Liver (tissue), 7 donors: ENCODE measurements at regions not wholly inside any gene's neighbourhood (a gene's known extent, or its start where the extent isn't known, plus 50 kb on each side); places are given as distances from the start of the nearest gene placed in this dataset.
"Not testable (repeated sequence)": the region's sequence is repeated elsewhere in the genome, so short reads cannot be mapped to it uniquely, and the experiment has no call there.

Source experiments
- DNase-seq: peaks from one replicate; pipeline ENCODE4 v3.0.0-alpha.2; 2017; ENCODE audit warnings: low spot score
- H3K27ac ChIP-seq, 2 donors: one replicate each; pipeline ENCODE4 v1.7.0; 2013; ENCODE audit warnings: inconsistent platforms in 2 of 2, low read length in 2 of 2, control low read depth in 1 of 2, low read depth in 1 of 2, mild to moderate bottlenecking in 1 of 2
- H3K27me3 ChIP-seq, 4 donors: one replicate each; pipeline versions ENCODE4 v1.6.1 to v1.7.0; 2013; ENCODE audit warnings: low read length in 3 of 4, inconsistent platforms in 1 of 4, mild to moderate bottlenecking in 1 of 4, moderate library complexity in 1 of 4; ENCODE audit not compliant: control insufficient read depth in 4 of 4, insufficient read depth in 4 of 4
- H3K36me3 ChIP-seq, 4 donors: one replicate each; pipeline versions ENCODE4 v1.6.1 to v1.7.0; 2013; ENCODE audit warnings: low read length in 3 of 4, mild to moderate bottlenecking in 3 of 4, low read depth in 1 of 4, moderate library complexity in 1 of 4; ENCODE audit not compliant: control insufficient read depth in 4 of 4, insufficient read depth in 3 of 4
- H3K4me1 ChIP-seq, 4 donors: one replicate each; pipeline versions ENCODE4 v1.6.1 to v1.7.0; 2013; ENCODE audit warnings: low read length in 3 of 4, mild to moderate bottlenecking in 3 of 4, moderate library complexity in 1 of 4; ENCODE audit not compliant: control insufficient read depth in 4 of 4, insufficient read depth in 4 of 4
- H3K4me3 ChIP-seq, 3 donors: one replicate each; pipeline versions ENCODE4 v1.6.1 to v1.7.0; 2013; ENCODE audit warnings: low read length in 3 of 3, control low read depth in 1 of 3, low read depth in 1 of 3, mild to moderate bottlenecking in 1 of 3
- H3K9ac ChIP-seq, 2 donors: one replicate each; pipeline ENCODE4 v1.7.0; 2013; ENCODE audit warnings: low read length in 2 of 2, mild to moderate bottlenecking in 2 of 2, moderate library complexity in 2 of 2, control low read depth in 1 of 2, low read depth in 1 of 2
- H3K9me3 ChIP-seq, 4 donors: one replicate each; pipeline versions ENCODE4 v1.6.1 to v1.7.0; 2013; ENCODE audit warnings: low read length in 3 of 4; ENCODE audit not compliant: control insufficient read depth in 4 of 4
- EGR1 ChIP-seq, 2 donors: IDR thresholded peaks; 2 replicates each; pipeline ENCODE4 v1.6.1; 2016 to 2018; ENCODE audit warnings: antibody characterized with exemption in 2 of 2, low read depth in 2 of 2
- FOXA1 ChIP-seq: IDR thresholded peaks from 2 replicates; pipeline ENCODE4 v1.6.1; 2016; ENCODE audit warnings: antibody characterized with exemption
- FOXA2 ChIP-seq: IDR thresholded peaks from 2 replicates; pipeline ENCODE4 v1.6.1; 2016; ENCODE audit warnings: antibody characterized with exemption
- HNF4A ChIP-seq, 2 donors: conservative IDR thresholded peaks; 2 replicates each; pipeline ENCODE4 v1.6.1; 2016; ENCODE audit warnings: antibody characterized with exemption in 2 of 2, mild to moderate bottlenecking in 2 of 2
- HNF4G ChIP-seq: IDR thresholded peaks from 2 replicates; pipeline ENCODE4 v1.6.1; 2016; ENCODE audit warnings: antibody characterized with exemption
- JUND ChIP-seq, 2 donors: IDR thresholded peaks; 2 replicates each; pipeline ENCODE4 v1.6.1; 2016; ENCODE audit warnings: antibody characterized with exemption in 2 of 2
- MAX ChIP-seq: IDR thresholded peaks from 2 replicates; pipeline ENCODE4 v1.6.1; 2016; ENCODE audit warnings: antibody characterized with exemption
- NR2F2 ChIP-seq: IDR thresholded peaks from 2 replicates; pipeline ENCODE4 v1.6.1; 2016; ENCODE audit warnings: antibody characterized with exemption
- RAD21 ChIP-seq, 2 donors: IDR thresholded peaks; 2 replicates each; pipeline ENCODE4 v1.6.1; 2016; ENCODE audit warnings: antibody characterized with exemption in 2 of 2, mild to moderate bottlenecking in 2 of 2
- REST ChIP-seq: IDR thresholded peaks from 2 replicates; pipeline ENCODE4 v1.6.1; 2016; ENCODE audit warnings: antibody characterized with exemption, mild to moderate bottlenecking
- RXRA ChIP-seq, 2 donors: IDR thresholded peaks; 2 replicates each; pipeline ENCODE4 v1.6.1; 2017 to 2018; ENCODE audit warnings: antibody characterized with exemption in 2 of 2, mild to moderate bottlenecking in 1 of 2
- TAF1 ChIP-seq: conservative IDR thresholded peaks from 2 replicates; pipeline ENCODE4 v1.6.1; 2016; ENCODE audit warnings: antibody characterized with exemption, mild to moderate bottlenecking
- YY1 ChIP-seq: IDR thresholded peaks from 2 replicates; pipeline ENCODE4 v1.6.1; 2016; ENCODE audit warnings: antibody characterized with exemption, mild to moderate bottlenecking
- ZBTB33 ChIP-seq: IDR thresholded peaks from 2 replicates; pipeline ENCODE4 v1.6.1; 2016; ENCODE audit warnings: antibody characterized with exemption
- WGBS: extraction: QIAGEN DNeasy Blood & Tissue Kit; methylation state at CpG from one replicate; pipeline ENCODE4 v1.1.7; 2013; 5-methylcytosine and 5-hydroxymethylcytosine counted together
- donor health status: healthy.
- donor health status: healthy.
- donor health status: healthy.
- donor health status: healthy.

GRCh38 chr15:31223478-31224350 is 102.9 kb upstream of the KLF13 start (continued):
- TF ChIP-seq REST (no peak), RAD21 (IDR thresholded peaks at IDR 0.05) (no peak), JUND (IDR thresholded peaks at IDR 0.05) (no peak), MAX (no peak), YY1 (no peak), ZBTB33 (no peak)

GRCh38 chr15:31224661-31225060 is 102.0 kb upstream of the KLF13 start:
- 77% methylated on average over 4 of the region's 4 CpGs for WGBS
- not testable (repeated sequence) for H3K27me3 ChIP-seq, H3K9me3 ChIP-seq, H3K9ac ChIP-seq, H3K27ac ChIP-seq, H3K4me1 ChIP-seq, H3K4me3 ChIP-seq, DNase-seq, H3K36me3 ChIP-seq

GRCh38 chr15:31225356-31225955 is 101.2 kb upstream of the KLF13 start:
- Histone ChIP-seq H3K27me3 (no peaks in the 10 kb centered on the region), H3K4me3 (no peak overlapping the region), H3K9ac (no peak overlapping the region), H3K27ac (no peak overlapping the region), H3K4me1 (peaks cover 0 to 3% (median 0%) of the 10 kb centered on the region in 4 donors), H3K36me3 (no peaks in the 10 kb centered on the region), H3K9me3 (no peaks in the 10 kb centered on the region)
- TF ChIP-seq EGR1 (IDR thresholded peaks at IDR 0.05; ENCODE audit: low read depth in 2 of 2) = no peak
- no peak for TF ChIP-seq JUND (IDR thresholded peaks at IDR 0.05)
- no peak for TF ChIP-seq YY1
- no peak for TF ChIP-seq FOXA1
- no peak for TF ChIP-seq HNF4G
- no peak for TF ChIP-seq FOXA2
- TF ChIP-seq HNF4A (conservative IDR thresholded peaks at IDR 0.05) = no peak
- no peak for TF ChIP-seq TAF1
- no peak for TF ChIP-seq ZBTB33
- TF ChIP-seq RXRA (IDR thresholded peaks at IDR 0.05) = no peak
- no peak for TF ChIP-seq REST
- no peak for TF ChIP-seq NR2F2
- TF ChIP-seq RAD21 (IDR thresholded peaks at IDR 0.05) = no peak
- TF ChIP-seq MAX = no peak
- no peak for DNase-seq
- WGBS = 88% methylated on average over 18 of the region's 18 CpGs
